Vagina (tissue), 2 donors: ENCODE measurements at regions not wholly inside any gene's neighbourhood (a gene's known extent, or its start where the extent isn't known, plus 50 kb on each side); places are given as distances from the start of the nearest gene placed in this dataset.
"Not testable (repeated sequence)": the region's sequence is repeated elsewhere in the genome, so short reads cannot be mapped to it uniquely, and the experiment has no call there.

Source experiments
- DNase-seq, 2 donors: peaks; one replicate each; pipeline ENCODE4 v3.0.0-alpha.2; 2017; ENCODE audit errors: extremely low spot score in 2 of 2
- H3K27ac ChIP-seq: fragments of 200-600 bp; sonication (generic); one replicate; pipeline ENCODE4 v1.5.1; 2019
- H3K27me3 ChIP-seq: fragments of 200-600 bp; sonication (generic); one replicate; pipeline ENCODE4 v1.5.1; 2019
- H3K36me3 ChIP-seq, 2 donors: fragments of 200-600 bp; sonication (generic); one replicate each; pipeline ENCODE4 v1.5.1; 2017 to 2019
- H3K4me1 ChIP-seq: fragments of 200-600 bp; sonication (generic); one replicate; pipeline ENCODE4 v1.5.1; 2019
- H3K4me3 ChIP-seq, 2 donors: fragments of 200-600 bp; sonication (generic); 1 replicate in 1 of 2; 2 replicates in 1 of 2; pipeline ENCODE4 v1.5.1; 2016 to 2019
- H3K9me3 ChIP-seq: fragments of 200-600 bp; sonication (generic); one replicate; pipeline ENCODE4 v1.5.1; 2019
- POLR2A ChIP-seq, 2 donors: fragments of 450-650 bp; IDR thresholded peaks; one replicate each; pipeline ENCODE4 v1.6.1; 2017; ENCODE audit warnings: antibody characterized with exemption in 2 of 2, mild to moderate bottlenecking in 2 of 2, moderate library complexity in 2 of 2
- POLR2AphosphoS5 ChIP-seq, 2 donors: sonication (generic); formaldehyde crosslinking; IDR thresholded peaks; one replicate each; pipeline ENCODE4 v1.9.0; 2017; ENCODE audit warnings: antibody characterized with exemption in 2 of 2, mild to moderate bottlenecking in 2 of 2, low read depth in 1 of 2; ENCODE audit not compliant: insufficient read depth in 1 of 2
- intact Hi-C: fragments of 100-400 bp; cut with DNase I; formaldehyde crosslinking; loops from one replicate; pipeline ENCODE4 v1.15.1; 2023
- TF ChIP-seq, protein P1 (sequence below), 3 experiments: fragments of 450-650 bp in 2 of 3; fragments of 200-600 bp in 1 of 3; sonication (generic) in 1 of 3; IDR thresholded peaks; one replicate each; pipeline ENCODE4 v1.5.1; 2017 to 2019; ENCODE audit warnings: antibody characterized with exemption in 3 of 3, mild to moderate bottlenecking in 2 of 3, moderate library complexity in 2 of 3

DNA sequence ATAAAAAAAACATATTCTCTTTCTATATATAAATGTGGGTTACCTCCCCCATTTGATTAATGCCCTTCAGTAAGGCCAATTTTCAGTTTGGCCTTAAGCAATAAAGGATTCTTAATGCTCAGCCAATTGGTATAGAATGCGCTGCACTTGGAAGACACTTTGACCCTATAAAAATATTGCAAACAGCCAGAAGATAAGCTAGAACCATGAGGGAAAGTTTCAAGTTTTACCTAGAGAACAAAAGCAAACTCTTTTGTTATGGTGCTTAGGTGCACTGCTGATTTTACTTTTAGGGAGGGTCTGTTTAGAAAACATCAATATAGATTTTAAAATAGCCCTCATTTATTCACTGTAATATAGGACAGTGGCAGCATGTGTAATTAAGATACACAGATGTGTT is 251.6 kb upstream of the SLC16A7 start:
- intact Hi-C loops: no loop called here
- TF ChIP-seq, protein P1, sequence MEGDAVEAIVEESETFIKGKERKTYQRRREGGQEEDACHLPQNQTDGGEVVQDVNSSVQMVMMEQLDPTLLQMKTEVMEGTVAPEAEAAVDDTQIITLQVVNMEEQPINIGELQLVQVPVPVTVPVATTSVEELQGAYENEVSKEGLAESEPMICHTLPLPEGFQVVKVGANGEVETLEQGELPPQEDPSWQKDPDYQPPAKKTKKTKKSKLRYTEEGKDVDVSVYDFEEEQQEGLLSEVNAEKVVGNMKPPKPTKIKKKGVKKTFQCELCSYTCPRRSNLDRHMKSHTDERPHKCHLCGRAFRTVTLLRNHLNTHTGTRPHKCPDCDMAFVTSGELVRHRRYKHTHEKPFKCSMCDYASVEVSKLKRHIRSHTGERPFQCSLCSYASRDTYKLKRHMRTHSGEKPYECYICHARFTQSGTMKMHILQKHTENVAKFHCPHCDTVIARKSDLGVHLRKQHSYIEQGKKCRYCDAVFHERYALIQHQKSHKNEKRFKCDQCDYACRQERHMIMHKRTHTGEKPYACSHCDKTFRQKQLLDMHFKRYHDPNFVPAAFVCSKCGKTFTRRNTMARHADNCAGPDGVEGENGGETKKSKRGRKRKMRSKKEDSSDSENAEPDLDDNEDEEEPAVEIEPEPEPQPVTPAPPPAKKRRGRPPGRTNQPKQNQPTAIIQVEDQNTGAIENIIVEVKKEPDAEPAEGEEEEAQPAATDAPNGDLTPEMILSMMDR (IDR thresholded peaks at IDR 0.05): no peak
- TF ChIP-seq POLR2A (IDR thresholded peaks at IDR 0.05) (no peak), POLR2AphosphoS5 (IDR thresholded peaks at IDR 0.05; ENCODE audit: insufficient read depth in 1 of 2, low read depth in 1 of 2) (no peak)
- no peaks in the 10 kb centered on the region for H3K4me1 ChIP-seq

DNA sequence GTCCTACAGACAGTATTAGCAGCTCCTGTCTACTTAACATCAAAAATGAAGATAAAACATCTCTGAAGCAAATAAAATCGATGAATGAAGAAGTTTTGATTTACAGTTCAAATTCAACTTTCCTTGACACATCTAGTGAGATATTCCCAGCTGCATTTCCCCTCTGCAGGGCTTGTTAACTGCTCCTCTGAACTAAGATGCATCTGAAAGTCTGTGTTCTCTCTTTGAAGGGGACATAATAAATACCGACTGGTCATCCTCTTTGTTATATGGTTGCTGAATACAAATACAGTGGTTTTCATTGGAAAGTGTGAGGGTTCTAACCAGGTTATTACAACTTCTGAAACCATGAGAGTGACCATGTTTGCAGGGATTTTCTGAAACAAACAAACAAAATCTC is 266.4 kb upstream of the SLC16A7 start:
- H3K36me3 ChIP-seq: no peaks in the 10 kb centered on the region
- no peaks in the 10 kb centered on the region for H3K27me3 ChIP-seq
- no peak overlapping the region for H3K4me3 ChIP-seq
- H3K27ac ChIP-seq: no peak overlapping the region
- intact Hi-C loops: no loop called here
- H3K9me3 ChIP-seq: no peaks in the 10 kb centered on the region
- DNase-seq: no peak
- H3K4me1 ChIP-seq: no peaks in the 10 kb centered on the region
- TF ChIP-seq POLR2A (IDR thresholded peaks at IDR 0.05): no peak
- no peak for TF ChIP-seq POLR2AphosphoS5 (IDR thresholded peaks at IDR 0.05; ENCODE audit: insufficient read depth in 1 of 2, low read depth in 1 of 2)
- TF ChIP-seq, protein P1 (IDR thresholded peaks at IDR 0.05): no peak

More for the DNA sequence above, 251.6 kb upstream of the SLC16A7 start:
- no peak overlapping the region for H3K27ac ChIP-seq
- H3K9me3 ChIP-seq: no peaks in the 10 kb centered on the region
- H3K36me3 ChIP-seq: no peaks in the 10 kb centered on the region
- H3K27me3 ChIP-seq: no peaks in the 10 kb centered on the region
- no peak overlapping the region for H3K4me3 ChIP-seq
- DNase-seq: no peak

DNA sequence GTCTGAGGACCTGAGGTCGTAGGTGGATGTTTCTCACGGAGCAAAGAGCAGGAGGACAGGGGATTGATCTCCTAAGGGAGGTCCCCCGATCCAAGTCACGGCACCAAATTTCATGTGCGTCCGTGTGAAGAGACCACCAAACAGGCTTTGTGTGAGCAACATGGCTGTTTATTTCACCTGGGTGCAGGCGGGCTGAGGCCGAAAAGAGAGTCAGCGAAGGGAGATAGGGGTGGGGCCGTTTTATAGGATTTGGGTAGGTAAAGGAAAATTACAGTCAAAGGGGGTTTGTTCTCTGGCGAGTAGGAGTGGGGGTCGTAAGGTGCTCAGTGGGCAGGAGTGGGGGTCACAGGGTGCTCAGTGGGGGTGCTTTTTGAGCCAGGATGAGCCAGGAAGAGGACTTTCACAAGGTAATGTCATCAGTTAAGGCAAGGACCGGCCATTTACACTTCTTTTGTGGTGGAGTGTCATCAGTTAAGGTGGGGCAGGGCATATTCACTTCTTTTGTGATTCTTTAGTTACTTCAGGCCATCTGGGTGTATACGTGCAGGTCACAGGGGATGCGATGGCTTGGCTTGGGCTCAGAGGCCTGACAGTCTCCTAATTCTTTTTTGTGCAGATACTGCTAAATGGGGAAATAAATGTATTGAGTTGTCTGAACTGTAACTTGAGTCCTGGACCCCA is 267.3 kb upstream of the SLC16A7 start:
- H3K4me3 ChIP-seq, H3K9me3 ChIP-seq, H3K4me1 ChIP-seq, H3K27me3 ChIP-seq, H3K36me3 ChIP-seq, H3K27ac ChIP-seq, DNase-seq, intact Hi-C loops: not testable (repeated sequence)

DNA sequence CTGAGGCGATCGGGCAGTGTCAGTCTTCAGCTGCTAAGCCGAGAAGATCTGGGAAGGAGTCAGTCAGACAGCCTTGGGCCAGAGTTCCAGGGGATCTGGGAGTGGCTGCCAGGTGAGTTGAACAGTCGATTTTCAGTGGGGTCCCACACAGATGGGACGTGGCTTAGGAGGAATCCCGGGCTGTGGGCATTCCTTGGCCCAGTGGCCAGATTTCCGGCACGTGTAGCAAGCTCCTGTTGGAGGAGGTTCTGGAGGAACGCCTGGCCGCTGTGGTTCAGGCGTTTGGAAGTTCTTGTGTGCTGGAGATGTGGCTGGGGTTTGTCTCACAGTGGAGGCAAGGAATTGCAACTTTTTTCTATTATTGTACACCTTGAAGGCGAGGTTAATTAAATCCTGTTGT is 269.4 kb upstream of the SLC16A7 start:
- H3K9me3 ChIP-seq, DNase-seq, H3K36me3 ChIP-seq, intact Hi-C loops, H3K4me1 ChIP-seq, H3K27me3 ChIP-seq, H3K4me3 ChIP-seq, H3K27ac ChIP-seq: not testable (repeated sequence)

DNA sequence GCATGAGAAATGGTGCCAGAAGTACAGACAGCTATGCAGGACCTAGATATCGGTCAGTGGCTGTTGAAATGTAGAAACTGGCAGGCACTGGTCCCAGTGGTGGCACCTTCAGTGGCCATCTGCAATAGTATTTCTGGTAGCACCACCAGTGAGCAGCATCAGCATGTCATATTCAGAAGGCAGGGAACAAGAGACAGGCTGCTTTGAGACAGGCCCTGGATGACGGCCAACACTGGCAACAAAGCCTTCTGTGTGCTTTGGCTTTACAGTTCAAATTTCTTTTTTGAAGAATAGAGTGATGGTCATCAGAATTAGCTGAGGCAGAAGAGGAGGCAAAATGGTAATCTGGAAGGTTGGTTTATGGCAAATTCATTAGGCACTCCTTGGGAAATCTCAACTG is 273.4 kb upstream of the SLC16A7 start:
- no peak for DNase-seq

DNA sequence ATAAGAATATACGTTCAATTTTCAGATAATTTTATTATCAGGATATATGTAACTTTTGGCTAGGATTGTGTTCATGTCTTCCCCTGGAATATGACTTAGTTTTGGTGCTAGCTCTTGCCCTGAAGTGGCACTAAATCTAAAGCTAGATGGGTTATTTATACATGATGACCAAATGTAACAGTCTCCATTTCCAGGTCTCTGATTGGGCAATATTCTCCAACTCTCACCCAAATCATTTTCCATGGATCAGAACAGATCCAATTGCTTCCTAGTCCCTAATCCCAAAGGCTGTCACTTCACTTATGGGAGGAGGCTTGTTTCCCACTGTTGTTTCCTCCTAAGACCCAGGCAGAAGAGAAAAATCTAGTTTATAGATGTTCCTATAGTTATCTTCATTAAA is 274.6 kb upstream of the SLC16A7 start:
- no peak for DNase-seq
- no peak overlapping the region for H3K27ac ChIP-seq
- no peaks in the 10 kb centered on the region for H3K27me3 ChIP-seq
- no peaks in the 10 kb centered on the region for H3K9me3 ChIP-seq
- H3K36me3 ChIP-seq: no peaks in the 10 kb centered on the region
- no peak overlapping the region for H3K4me3 ChIP-seq
- H3K4me1 ChIP-seq: no peaks in the 10 kb centered on the region
- TF ChIP-seq POLR2AphosphoS5 (IDR thresholded peaks at IDR 0.05; ENCODE audit: insufficient read depth in 1 of 2, low read depth in 1 of 2) (no peak), POLR2A (IDR thresholded peaks at IDR 0.05) (no peak)
- TF ChIP-seq, protein P1 (IDR thresholded peaks at IDR 0.05): no peak
- intact Hi-C loops: no loop called here

More for the DNA sequence above, 273.4 kb upstream of the SLC16A7 start:
- no peak overlapping the region for H3K4me3 ChIP-seq
- no peaks in the 10 kb centered on the region for H3K27me3 ChIP-seq
- no peaks in the 10 kb centered on the region for H3K36me3 ChIP-seq
- TF ChIP-seq, protein P1 (IDR thresholded peaks at IDR 0.05): no peak
- TF ChIP-seq POLR2A (IDR thresholded peaks at IDR 0.05) (no peak), POLR2AphosphoS5 (IDR thresholded peaks at IDR 0.05; ENCODE audit: insufficient read depth in 1 of 2, low read depth in 1 of 2) (no peak)
- no peaks in the 10 kb centered on the region for H3K4me1 ChIP-seq
- no peak overlapping the region for H3K27ac ChIP-seq
- no peaks in the 10 kb centered on the region for H3K9me3 ChIP-seq
- intact Hi-C loops: no loop called here
